ENCODE measurements at regions not wholly inside any gene's neighbourhood (a gene's known extent, or its start where the extent isn't known, plus 50 kb on each side); places are given as distances from the start of the nearest gene placed in this dataset.

DNA sequence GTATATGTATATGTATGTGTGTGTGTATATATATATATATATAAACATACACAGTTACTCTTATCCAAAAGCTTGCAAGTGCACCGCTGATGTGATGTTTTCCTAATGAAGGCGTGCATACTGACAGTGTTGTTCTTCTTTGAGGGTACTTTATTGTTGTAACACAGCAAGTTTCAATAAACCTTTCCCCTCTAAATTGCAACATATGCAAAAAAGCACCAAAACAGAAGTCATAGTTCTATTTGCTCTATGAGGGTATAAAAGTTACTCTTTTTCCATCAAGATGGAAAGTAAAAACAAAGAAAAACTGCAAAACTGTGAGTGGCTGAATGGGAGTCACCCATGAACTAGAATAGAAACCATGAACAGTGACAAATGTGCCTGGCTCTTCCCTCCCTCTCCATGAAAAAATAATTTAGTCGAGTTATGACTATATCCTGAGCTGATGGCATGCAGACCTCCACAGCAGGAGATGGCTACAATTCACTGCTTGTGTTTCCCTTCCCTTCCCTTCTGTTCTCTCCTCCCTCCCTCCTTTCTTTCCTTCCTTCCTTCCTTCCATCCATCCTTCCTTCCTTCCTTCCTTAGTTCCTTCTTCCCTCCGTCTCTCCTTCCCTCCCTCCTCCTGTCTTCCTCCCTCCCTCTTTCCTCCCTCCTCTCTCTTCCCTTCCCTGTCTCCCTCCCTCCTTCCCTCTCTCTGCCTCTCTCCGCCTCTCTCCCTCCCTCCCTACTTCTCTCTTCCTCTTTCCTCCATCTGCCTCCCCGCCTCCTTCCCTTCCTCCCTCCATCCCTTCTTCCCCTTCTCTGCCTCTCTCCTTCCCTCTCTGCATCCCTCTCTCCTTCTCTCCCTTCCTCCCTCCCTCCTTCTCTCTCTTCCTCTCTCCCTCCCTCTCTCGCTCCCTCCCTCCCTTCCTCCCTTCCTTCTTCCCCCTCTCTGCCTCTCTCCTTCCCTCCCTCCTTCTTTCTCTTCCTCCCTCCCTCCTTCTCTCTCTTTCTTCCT lies 220.7 kb upstream of the POU3F1 start:
- no peak overlapping the region for H4K5ac ChIP-seq (ENCODE audit: insufficient read length, low read depth, low read length)
- no peak overlapping the region for H3K14ac ChIP-seq (ENCODE audit: insufficient read depth, low read length)
- no peaks in the 10 kb centered on the region for H3K79me1 ChIP-seq (ENCODE audit: insufficient read depth, low read depth, low read length, poor library complexity, severe bottlenecking)
- no peak for DNase-seq
- no peak overlapping the region for H3K56ac ChIP-seq (ENCODE audit: insufficient read length, low read depth, low read length)
- Mint-ChIP-seq H3K36me3 (ENCODE audit: insufficient read depth in 1 of 3, low read depth in 3 of 3) (peaks cover 0 to 4% (median 0%) of the 10 kb centered on the region in 3 experiments; a peak in 1 of 7 replicates), H3K9me3 (no peaks in the 10 kb centered on the region), H3K4me3 (no peak overlapping the region), H3K4me1 (peaks cover 55 to 59% of the 10 kb centered on the region in 2 experiments), H3K27ac (peak overlapping the region in 1 of 3 experiments; percentile 30; a peak in 2 of 7 replicates), H3K27me3 (ENCODE audit: low read depth) (peaks cover 17% of the 10 kb centered on the region)
- H3K27me3 ChIP-seq (ENCODE audit: insufficient read depth, low read length) = no peaks in the 10 kb centered on the region
- H2BK15ac ChIP-seq (ENCODE audit: low read depth, low read length) = no peak overlapping the region
- no peak overlapping the region for H2BK12ac ChIP-seq (ENCODE audit: insufficient read length, low read depth, low read length)
- H3K9ac ChIP-seq (ENCODE audit: extremely low read depth, insufficient read length, low read length) = no peak overlapping the region
- no peak overlapping the region for H4K8ac ChIP-seq (replicated peaks; ENCODE audit: insufficient read length, low read depth, low read length)
- H2AFZ ChIP-seq (ENCODE audit: low read length) = no peak overlapping the region
- H4K91ac ChIP-seq (ENCODE audit: insufficient read length, low read depth, low read length) = no peak overlapping the region
- WGBS (ENCODE audit: extremely low coverage, insufficient read length, low lambda C conversion rate) = no CpG with 5 or more reads among the region's 7 CpGs
- TF ChIP-seq, protein P1, sequence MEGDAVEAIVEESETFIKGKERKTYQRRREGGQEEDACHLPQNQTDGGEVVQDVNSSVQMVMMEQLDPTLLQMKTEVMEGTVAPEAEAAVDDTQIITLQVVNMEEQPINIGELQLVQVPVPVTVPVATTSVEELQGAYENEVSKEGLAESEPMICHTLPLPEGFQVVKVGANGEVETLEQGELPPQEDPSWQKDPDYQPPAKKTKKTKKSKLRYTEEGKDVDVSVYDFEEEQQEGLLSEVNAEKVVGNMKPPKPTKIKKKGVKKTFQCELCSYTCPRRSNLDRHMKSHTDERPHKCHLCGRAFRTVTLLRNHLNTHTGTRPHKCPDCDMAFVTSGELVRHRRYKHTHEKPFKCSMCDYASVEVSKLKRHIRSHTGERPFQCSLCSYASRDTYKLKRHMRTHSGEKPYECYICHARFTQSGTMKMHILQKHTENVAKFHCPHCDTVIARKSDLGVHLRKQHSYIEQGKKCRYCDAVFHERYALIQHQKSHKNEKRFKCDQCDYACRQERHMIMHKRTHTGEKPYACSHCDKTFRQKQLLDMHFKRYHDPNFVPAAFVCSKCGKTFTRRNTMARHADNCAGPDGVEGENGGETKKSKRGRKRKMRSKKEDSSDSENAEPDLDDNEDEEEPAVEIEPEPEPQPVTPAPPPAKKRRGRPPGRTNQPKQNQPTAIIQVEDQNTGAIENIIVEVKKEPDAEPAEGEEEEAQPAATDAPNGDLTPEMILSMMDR (conservative IDR thresholded peaks at IDR 0.05) = no peak
- H3K23ac ChIP-seq (ENCODE audit: insufficient read length, low read depth, low read length) = no peak overlapping the region
- H2BK20ac ChIP-seq (ENCODE audit: low read depth, low read length, poor library complexity, severe bottlenecking) = no peak overlapping the region
- H4K20me1 ChIP-seq (ENCODE audit: control insufficient read depth, insufficient read depth, insufficient read length) = no peaks in the 10 kb centered on the region
- H3K79me2 ChIP-seq (ENCODE audit: insufficient read depth, low read length) = no peaks in the 10 kb centered on the region; the same call in 1 of the 2 replicates
- H3K9me3 ChIP-seq (ENCODE audit: control insufficient read depth, low read depth, low read length) = no peaks in the 10 kb centered on the region
- no peak overlapping the region for H3K27ac ChIP-seq (ENCODE audit: insufficient read length, low read depth, low read length)
- H3K4ac ChIP-seq (ENCODE audit: low read depth, low read length) = no peak overlapping the region
- no peaks in the 10 kb centered on the region for H3K23me2 ChIP-seq (ENCODE audit: insufficient read length, low read depth, low read length, poor library complexity, severe bottlenecking)
- H3K4me2 ChIP-seq (ENCODE audit: insufficient read depth, insufficient read length, low read length) = no peak overlapping the region
- H2AK5ac ChIP-seq (ENCODE audit: insufficient read length, low read length) = no peak overlapping the region
- H3T11ph ChIP-seq (ENCODE audit: low read length) = no peak overlapping the region
- H3K18ac ChIP-seq (ENCODE audit: insufficient read length, low read depth, low read length) = peak overlapping the region; percentile 38
- no peak overlapping the region for H2BK120ac ChIP-seq (ENCODE audit: low read depth, low read length, poor library complexity, severe bottlenecking)
- H2BK5ac ChIP-seq (ENCODE audit: insufficient read length, low read length) = no peak overlapping the region
- H3K4me1 ChIP-seq (ENCODE audit: insufficient read depth, low read length) = peaks cover 18% of the 10 kb centered on the region

Data from H9 (cell line).